Left lobe of liver (tissue), 2 donors: ENCODE measurements at regions not wholly inside any gene's neighbourhood (a gene's known extent, or its start where the extent isn't known, plus 50 kb on each side); places are given as distances from the start of the nearest gene placed in this dataset.
A peak's percentile ranks its signal among the peaks of the same experiment; 100 is the strongest.
"Not testable (repeated sequence)": the region's sequence is repeated elsewhere in the genome, so short reads cannot be mapped to it uniquely, and the experiment has no call there.

Experiments used
- ATAC-seq: fragments of 200-7000 bp; cut with Tn5 transposase; one replicate; pipeline ENCODE4 v1.9.1; 2020; ENCODE audit warnings: mild to moderate bottlenecking, moderate library complexity
- DNase-seq: peaks from one replicate; pipeline ENCODE4 v3.0.0-alpha.2; 2020; ENCODE audit warnings: low spot score
- donor health status: DM: no; HTN: no; CAD: no; lungs with moderate emphysema.
- donor health status: DM: no; HTN: yes; CAD: no.

DNA sequence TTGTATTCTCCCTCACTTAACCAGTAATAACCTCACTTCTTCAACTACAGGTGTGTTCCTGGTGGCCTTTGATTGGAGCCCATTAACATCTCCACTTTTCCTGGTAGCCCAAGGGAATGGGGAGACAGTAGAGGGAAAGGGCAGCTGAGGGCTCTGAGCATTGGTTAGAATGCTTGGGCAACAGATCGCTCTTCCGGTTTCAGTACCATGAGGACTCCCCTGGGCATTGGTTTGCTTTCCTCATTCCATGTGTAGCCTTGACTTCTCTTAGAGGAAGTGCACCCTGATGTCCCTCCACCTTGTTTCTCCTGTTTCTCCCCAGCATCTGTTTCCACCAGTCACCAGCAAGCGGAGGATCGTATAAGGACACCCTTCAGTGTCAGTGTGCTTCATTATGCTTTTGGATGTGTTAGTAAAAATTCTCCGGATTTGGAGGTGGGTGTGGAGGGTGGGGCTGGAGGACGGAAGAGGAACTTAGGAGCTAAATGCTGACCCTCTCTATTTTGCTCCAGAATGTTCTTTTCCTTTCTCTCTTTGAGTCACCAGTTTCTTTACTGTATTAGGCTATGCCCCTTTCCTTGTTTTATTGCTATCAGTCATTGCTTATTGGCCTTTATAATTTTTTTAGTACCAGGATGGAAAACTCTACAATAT lies 50.6 kb upstream of the ZNG1B start:
- DNase-seq: not testable (repeated sequence)
- ATAC-seq: peak; percentile 15

DNA sequence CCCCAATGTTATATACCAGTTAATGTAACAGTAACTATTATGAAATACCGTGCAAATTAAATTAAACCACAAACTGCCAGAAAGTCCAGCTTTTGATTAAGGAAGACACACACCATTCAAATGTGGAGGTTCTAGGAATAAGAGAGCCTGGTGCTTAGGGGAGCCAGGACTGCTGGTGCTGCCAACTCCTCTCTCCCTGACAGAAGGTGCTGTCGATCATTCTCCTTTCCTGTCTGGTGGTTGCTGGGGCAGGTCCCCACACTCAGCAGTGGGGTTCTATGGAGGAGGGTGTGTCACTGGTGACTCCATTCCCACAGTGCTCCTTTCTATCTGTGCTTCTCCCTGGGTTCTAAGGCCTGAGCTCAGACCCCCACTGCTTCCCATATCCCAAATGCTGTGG lies 57.9 kb upstream of the ZNG1B start:
- ATAC-seq, DNase-seq: not testable (repeated sequence)

DNA sequence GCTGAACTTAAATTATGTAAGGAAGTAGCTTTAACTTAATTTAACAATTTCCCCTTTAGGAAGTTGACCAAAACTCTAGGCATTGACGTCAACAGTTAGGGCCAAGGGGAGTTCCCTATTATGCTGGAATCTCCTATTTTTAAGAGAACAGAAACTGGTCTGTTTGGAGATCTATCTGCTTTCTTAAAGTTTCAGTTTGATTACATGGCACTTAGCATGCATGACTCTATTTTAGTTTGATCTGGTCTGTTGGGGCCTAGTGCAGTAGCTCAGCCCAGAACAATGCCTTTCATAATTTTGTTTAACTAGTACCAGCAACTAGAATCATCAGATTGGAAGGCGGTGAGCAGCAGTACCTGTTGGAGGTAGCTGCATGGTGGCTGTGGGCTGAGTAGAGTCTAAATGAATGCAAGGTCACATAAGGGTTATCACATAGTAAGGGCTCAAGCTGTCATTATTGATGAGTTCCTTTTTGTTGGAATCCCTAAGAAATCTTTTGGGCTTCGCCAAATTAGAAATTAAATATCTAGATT lies 60.5 kb upstream of the ZNG1B start:
- ATAC-seq (peak; percentile 40), DNase-seq (no peak)

DNA sequence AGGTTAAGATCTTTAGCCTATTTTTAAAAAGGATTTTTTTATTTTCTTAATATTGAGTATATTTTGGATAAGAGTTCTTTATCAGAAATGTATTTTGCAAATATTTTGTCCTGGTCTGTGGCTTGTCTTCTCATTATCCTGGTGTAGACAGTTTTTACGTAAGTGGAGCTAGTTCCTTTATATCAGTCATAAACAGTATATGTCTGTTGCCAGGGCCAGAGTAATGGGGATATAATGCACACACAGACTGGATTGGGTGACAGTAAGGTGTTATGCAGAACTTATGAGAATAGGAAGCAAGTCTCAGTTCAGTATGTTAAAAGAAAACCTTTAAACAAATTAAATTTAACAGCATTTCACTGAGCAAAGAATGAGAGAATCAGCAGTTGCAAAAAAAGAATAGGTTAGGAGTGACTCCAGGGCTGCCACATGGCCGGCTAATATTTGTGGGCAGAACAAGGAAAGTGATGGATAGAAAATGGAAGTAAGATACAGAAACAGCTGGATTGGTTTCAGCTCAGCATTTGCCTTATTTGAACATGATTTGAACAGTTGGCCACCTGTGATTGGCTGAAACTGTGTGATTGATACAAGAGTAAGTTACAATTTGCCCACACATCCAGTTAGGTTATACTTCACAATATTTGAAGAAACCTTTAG lies 61.1 kb upstream of the ZNG1B start:
- DNase-seq (no peak), ATAC-seq (no peak)

DNA sequence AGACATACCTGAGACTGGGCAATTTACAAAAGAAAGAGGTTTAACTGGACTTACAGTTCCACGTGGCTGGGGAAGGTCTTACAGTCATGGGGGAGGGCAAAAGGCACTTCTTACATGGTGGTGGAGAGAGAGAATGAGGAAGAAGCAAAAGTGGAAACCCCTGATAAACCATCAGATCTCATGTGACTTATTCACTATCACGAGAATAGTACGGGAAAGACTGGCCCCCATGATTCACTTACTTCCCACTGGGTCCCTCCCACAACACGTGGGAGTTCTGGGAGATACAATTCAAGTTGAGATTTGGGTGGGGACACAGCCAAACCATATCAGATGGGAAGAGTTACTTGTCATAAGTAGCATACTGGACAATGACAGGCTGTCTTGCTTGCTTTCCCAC lies 62.6 kb upstream of the ZNG1B start:
- not testable (repeated sequence) for DNase-seq, ATAC-seq

DNA sequence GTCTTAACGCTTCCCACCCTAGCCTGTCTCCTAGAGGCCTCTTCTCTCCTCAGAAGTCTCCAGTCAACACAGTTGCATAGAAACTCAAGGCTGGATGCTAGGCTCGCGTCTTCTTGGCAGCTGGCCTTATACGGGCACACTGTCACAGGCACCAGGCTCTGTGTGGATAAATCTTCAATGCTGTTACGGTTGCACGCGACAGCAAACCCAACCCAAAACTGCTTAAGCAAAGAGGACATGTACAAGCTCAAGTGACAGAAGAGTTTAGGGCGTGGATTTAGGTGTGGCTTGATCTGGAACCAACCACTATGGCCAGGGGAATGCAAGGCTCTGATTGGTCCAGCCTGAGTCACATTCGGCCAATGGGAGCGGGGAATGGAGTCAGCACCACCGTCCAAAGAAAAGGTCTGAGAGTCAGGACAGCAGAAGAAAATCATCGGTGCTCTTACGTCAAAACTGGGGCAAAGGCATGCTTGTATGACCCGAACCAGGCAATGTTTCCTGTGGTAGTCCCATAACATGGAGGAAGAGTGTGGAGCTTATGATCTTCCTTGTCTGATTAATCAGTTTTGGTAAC lies 65.1 kb upstream of the ZNG1B start:
- ATAC-seq, DNase-seq: not testable (repeated sequence)

DNA sequence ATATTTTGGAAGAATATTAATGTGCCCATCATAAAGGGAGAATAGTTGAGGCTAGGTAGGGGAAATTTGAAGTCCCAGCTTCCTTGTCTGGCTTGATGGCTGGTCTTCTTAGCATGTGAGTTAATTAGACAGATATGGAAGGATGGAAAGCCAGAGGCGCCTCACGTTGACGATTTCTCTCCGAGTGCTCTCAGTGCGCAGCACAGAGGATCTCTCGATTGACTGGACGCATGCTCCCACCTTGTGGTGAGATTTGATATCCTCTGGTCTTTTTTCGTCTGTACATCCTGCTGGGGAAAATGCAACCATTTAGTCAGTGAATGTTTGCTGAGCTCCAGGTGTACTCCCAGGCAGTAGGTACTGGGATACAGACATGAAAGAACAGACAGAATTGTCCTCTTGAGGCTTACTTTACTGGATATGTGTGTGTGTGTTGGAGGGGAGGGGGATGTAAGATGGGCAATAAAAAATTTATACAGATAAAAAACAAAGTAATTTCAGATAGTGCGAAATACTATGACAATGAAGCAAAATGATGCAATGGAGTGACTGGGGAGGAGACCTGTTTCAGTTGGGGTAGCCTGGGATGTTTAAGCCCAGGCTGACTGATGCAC lies 66.9 kb upstream of the ZNG1B start:
- DNase-seq: peak; percentile 80
- peak; percentile 96 for ATAC-seq

DNA sequence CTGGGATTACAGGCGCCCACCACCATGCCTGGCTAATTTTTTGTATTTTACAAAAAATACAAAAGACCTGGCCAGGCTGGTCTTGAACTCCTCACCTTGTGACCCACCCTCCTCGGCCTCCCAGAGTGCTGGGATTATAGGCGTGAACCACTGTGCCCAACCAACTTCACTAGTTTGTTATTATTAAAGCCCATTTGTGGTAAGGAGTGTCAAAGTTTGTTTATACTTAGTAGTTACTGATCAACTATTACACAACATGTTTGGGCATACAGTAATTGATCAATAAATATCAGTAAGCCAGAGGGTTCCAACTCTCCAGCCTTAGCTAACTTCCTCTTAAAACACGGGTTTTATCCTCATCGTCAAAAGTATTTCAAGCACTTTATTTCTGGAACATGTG lies 67.5 kb upstream of the ZNG1B start:
- peak; percentile 60 for DNase-seq
- peak; percentile 67 for ATAC-seq

DNA sequence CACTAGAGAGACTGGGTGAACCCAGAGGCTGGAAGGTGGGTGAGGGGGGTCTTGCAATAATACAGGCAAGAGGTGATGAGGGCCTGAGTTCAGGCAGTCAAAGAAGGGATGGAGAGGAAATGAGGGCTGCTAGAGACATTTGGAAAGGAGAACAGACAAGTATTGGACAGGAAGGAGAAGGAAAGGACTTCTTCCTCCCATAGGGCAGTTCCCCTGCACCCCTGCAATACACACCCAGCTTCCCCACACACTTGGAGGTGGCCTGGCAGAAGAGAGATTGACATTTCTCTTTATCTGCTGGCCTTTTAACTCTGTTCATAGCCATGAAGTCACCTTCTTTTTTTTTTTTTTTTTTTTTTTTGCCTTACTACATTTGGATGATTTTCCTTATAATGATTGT lies 68.9 kb upstream of the ZNG1B start:
- not testable (repeated sequence) for DNase-seq, ATAC-seq

DNA sequence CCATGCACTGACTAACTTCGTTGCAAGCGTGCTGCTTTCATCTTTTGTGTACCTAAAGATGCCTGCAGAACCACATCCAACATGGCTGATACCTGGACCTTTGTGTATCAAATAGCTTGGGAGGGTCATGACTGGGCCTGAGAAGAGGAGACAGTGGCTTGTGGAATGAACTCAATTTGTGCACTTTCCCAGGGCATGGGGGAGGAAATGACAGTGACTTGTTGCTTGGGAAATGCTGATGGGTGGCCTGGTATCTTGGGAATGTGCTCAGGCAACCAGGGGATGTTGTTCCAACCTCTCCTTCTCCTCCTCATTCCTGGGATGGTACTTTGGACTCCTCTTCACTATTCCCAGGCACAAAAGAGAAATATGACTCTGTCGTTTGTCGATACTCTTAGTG lies 70.7 kb upstream of the ZNG1B start:
- not testable (repeated sequence) for DNase-seq, ATAC-seq

DNA sequence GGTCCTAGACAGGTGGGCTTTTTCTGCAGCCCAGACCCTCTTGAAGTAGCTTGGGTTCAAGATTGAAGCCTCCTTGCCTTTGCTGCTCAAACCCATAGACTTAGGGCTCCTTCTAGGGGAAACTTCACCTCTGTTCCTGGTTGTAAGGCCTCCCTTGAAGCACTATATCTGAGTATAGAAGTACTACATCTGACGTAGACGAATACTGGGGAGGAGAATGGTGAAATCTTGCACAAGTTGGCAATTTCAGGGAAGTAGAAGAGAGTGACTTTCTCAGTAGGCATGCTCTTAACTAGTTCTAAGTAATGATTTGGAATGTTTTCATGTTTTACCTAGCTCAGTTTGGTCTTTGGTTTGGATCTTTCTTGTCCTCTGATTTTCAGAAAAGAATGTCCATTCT lies 71.7 kb upstream of the ZNG1B start:
- DNase-seq, ATAC-seq: not testable (repeated sequence)

DNA sequence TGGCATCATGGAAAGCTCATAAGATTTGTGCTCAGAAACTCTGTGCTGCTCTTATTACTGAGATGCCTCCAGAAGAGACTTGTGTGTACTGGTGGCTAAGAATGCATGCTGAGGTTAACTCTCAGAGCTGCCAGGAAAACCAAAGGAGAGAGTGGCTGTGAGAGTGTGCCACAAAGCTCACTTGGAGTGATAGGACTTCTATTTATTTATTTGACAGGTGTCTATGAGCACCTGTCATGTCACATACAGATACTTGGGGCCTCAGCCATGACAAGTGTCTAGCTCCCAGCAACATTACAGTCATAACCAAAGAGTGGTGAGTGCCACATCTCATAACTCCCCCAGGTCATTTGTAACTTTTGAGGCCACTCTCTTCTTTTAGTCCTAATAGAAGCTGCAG lies 72.2 kb upstream of the ZNG1B start:
- DNase-seq, ATAC-seq: not testable (repeated sequence)

DNA sequence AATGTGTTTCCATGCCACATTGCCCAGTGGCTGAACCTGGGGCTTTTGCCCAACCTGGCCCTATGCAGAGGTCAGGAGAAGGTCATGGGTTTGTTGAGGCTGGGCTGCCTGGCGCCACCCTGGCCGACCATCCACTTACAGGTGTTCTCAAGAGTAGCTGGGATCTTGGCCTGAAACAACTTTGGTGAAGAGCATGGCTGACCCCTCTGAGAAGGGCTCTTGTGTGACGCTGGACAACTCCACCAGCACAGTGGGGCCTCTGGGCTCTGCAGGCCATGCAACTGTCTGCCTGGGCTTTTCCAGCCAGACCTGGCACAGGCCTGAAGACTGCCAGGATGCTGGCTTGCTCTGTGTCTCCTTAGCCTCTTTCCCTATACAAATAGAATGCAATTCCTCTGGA lies 76.4 kb upstream of the ZNG1B start:
- DNase-seq (no peak), ATAC-seq (no peak)

DNA sequence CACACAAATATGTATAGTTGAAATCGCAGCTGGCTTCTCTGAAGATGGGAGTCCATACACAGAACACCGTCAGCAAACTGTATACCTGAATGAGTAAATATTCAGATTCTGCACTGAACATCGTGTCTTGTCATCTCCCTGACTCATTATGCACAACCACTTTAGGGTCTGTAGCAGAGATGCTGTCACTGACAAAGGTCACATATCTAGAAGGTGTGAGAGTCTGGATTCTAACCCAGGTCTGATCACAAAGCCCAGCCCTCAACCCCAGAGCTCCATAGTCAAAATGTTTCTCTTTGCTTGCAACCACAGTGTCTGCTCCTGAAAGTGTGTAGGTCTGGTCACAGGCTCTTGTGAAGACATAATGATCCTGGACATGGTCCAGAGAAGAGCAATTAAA lies 78.3 kb upstream of the PAX8 start:
- no peak for DNase-seq
- ATAC-seq: no peak

DNA sequence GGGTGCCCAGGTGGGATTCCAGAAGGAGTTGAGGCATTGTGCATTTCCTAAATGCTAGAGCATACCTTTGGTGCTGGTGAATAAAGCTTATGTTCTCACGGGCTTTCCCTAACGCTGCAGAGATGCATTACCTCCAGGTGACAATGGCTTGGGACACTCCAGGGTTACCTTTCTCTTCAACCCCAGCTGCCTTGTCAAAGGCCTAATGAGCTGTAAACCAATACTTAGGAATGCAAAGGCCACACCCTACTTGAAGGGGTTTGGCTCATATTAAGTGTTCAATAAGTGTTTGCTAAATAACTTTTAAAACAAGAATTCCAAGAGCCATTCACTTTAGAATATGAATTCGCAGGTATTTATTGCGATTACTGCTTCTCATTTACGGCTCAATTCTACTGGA lies 77.6 kb upstream of the PAX8 start:
- ATAC-seq, DNase-seq: not testable (repeated sequence)

DNA sequence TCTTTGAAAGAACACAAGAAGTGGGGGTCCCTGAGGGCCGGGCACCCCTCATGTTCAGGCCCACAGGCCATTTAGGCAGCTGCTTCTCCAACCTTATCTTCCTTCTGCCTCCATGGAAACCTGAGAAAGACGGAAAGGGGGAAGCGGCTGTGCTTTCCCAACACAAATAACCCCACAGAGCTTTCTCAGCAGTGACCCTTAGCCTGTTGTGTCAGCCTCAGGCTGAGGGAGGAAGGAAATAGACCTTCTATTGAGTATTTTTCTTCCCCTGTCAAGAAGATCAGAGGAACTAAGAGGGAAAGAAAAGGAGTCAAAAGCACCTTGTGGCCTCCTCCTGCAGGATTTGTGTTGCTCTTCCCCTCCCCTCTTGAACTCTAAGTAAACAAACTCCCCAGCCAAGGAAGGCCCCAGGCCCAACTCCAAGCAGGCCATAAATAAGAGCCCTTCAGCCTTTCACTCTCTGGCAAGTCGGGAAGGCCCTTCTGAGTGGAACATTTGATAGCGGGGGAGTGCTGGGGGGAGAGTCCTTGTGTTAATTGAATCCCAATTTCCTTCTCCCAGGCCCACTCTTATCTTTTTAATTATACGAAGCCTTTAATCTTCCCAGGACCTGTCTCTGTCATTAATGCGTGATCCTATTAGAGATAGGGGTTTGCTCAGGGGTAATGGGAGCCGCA lies 76.8 kb upstream of the PAX8 start:
- peak; percentile 31 for ATAC-seq
- DNase-seq: not testable (repeated sequence)

DNA sequence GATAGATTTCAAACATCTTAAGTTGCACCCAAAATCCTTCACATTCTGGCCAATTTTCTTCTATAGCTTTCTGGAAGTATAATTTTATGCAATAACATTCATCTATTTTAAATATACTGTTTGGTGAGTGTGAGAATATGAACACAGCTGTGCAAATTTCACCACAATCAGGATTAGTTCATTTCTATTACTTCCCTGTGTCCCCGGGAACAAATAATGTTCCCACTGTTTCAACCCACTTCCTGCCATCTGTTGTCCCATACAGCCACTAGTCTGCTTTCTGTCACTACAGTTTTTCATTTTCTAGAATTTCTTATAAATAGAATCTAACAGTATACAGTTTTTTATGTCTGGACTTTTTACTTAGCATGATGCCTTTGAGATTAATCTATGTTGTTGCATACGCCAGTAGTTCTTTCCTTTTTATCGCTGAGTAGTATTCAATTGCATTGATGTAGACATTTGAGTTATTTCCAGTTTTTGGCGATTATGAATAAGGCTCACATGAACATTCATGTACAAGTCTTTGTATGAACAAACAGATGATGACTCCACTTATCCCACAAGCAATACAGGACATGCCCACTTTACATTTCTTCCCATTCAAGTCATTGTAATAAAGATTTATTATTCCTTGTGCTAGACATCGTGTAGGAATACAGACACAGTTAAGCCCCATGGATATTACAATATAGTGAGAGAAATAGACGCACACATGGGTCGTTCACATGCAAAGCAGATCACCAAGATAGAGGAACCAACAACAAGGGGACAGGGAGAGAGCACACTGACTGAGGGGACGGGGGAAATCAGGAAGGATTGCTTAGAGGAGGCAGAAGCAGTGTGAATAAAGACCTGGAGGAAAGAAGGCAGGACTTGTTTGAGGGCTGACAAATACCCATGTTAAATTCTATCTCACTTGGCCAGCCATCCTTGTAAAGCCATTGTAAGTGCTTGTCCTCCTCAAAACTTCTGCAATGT lies 72.9 kb upstream of the PAX8 start:
- ATAC-seq (no peak), DNase-seq (no peak)

DNA sequence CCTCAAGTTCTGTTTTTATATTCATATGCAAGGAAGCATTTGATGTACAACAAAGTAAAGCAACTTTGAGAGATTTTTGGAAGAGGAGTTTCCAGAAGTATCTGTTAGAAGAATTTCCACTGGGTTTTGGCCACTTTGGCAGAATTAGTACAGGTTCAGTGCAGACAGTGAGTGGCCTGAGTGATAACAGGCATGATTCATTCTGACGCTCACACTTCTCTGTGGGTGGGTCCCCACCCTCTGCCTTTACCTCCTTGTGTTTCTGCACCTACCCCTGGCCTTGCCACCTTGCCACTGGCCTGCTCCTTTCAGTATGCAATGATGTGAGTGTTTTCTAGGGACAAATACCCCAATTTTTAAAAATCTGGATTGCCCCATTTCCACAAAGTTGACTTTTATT lies 65.1 kb upstream of the PAX8 start:
- ATAC-seq: not testable (repeated sequence)

DNA sequence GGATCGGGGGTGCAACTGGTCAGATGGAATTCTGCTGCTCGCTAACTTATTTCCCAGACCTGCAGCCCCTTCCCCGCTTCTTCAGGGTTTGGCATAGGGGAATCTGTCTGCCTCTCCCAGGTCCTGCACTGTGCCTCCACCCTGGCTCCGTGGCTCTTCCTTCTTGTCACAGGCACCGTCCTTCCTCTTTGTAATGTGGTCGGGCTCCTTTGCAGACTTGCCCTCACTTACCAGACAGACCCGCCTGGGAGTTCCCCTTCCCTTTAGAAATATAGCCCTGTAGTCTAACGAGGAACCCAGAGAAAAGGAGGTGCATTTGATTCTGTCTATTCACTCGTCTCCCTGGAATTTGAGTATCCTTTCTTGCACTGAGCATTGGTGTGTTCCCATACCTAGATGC lies 63.9 kb upstream of the PAX8 start:
- ATAC-seq: no peak
- DNase-seq: no peak

More for the DNA sequence above, 65.1 kb upstream of the PAX8 start:
- not testable (repeated sequence) for DNase-seq

DNA sequence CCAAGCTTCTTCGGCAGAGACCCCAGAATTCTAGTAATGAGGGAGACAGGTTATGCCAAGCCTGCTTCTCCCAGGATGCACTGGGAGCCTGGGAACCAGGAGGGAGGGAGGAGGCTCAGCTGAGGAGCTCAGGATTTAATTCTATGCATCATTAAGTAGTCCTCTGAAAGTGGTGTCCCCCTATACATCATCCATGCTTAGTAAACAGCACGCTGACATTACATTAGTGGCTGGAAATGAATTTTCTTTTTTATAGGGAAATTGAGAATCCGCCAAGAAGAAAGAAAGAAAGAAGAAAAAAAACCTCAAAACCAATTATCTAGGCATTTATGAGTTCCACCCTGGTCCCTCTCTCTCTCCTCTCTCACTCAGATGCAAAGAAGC lies 63.1 kb upstream of the PAX8 start:
- DNase-seq, ATAC-seq: not testable (repeated sequence)
